Fibroblast of skin of left quadriceps (primary cell): ENCODE measurements at regions not wholly inside any gene's neighbourhood (a gene's known extent, or its start where the extent isn't known, plus 50 kb on each side); places are given as distances from the start of the nearest gene placed in this dataset.
"Not testable (repeated sequence)": the region's sequence is repeated elsewhere in the genome, so short reads cannot be mapped to it uniquely, and the experiment has no call there.

Experiments used
- DNase-seq, 2 experiments: peaks; one replicate each; pipeline ENCODE4 v3.0.0-alpha.2; 2013; ENCODE audit warnings: low read depth in 2 of 2

- no peak for DNase-seq
Measured at GRCh38 chr12:69130064-69130463, 109.3 kb upstream of the CPSF6 start.

DNA sequence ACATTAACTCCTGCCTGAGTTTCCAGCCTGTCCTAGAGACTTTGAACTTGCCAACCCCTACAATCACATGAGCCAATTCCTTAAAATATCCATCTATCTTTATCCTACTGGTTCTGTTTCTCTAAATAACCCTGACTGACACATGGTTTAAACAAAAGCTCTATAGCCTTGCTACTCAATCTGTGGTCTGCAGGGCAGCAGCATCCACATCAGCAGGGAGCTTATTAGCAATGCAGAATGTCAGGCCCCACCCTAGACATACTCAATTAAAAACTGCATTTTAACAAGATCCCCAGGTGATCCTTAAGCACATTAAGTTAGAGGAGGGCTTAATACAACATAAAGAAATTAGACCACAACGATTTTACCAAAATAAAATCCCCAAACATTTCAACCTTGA is 108.3 kb upstream of the CPSF6 start:
- DNase-seq = no peak

DNA sequence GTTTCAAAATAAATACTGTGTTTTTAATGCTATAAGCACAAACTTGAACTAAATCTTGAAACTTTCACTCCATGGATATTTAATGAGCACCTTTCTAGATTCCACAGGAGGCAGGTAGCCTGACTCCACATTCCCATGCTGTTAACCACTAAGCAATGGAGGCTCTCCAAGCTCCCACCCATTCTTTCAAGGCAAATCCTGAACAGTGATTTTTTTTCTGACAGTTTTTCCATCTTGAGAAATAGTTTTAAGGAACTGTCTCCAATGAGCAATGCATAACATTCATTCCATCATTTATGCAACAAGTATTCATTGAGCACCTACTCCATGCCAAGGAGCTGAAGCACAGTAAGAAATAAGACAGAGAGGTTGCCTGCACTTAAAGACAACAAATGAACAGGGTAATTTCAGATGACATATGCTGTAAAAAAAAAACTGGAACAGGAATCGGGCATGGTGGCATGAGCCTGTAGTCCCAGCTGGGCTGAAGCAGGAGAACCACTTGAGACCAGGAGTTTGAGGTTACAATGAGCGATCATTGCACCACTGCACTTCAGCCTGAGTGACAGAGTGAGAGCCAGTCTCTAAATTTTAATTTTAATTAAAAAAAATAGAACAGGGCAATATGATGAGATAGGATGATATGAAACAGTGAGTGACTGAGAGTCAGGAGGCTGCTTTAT is 102.3 kb upstream of the CPSF6 start:
- DNase-seq = no peak

GRCh38 chr12:69141074-69141473 is 98.3 kb upstream of the CPSF6 start:
- DNase-seq = no peak

DNA sequence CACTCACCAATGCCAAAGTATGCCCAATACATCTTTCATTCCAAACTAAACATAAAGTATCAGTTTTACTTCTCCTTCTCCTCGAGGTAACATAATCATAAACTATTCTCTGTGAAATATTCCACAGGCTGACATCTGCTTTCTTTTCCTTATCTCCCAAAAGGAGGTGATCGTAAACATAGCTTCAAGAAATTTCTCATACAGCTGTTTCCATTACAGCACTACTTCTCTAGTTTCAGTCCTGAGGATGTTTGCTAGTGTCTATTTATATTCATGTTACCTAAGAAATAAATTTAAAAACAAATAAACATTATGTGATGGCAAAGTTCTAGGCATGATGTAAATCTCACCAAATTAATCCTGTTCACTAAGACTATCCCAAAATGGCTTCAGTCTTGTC is 90.1 kb upstream of the CPSF6 start:
- DNase-seq = no peak

DNA sequence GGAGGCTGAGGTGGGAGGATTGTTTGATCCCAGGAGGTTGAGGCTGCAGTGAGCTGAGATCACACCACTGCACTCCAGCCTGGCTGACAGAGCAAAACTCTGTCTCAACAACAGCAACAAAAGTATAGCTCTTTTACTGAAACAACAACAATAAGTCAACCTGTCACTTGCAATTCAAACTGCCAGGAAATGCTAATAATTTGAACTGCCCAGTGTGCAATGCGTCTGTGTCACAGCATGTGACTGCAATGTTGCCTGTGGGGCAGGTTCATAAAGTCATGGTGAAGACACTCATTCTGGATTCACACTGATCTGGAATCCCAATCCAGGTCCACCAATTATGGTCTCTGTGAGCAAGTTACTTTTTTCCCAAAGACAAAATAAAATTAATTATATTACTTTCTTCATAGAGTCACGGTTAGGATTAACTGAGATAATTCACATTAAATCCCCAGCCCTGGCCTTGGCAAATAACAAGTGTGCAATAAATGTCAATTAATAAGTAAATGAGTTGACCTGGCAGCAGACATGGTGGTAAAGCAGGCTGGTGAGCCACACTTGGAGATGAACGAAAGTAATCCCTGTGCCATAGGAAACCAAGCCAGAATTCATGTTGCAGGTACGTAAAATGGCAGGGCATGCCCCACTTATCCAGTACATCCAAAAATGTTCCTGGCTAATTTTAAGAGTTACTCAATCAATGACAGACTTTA is 89.1 kb upstream of the CPSF6 start:
- DNase-seq = no peak

GRCh38 chr12:69150796-69151127 is 88.6 kb upstream of the CPSF6 start:
- DNase-seq = no peak

DNA sequence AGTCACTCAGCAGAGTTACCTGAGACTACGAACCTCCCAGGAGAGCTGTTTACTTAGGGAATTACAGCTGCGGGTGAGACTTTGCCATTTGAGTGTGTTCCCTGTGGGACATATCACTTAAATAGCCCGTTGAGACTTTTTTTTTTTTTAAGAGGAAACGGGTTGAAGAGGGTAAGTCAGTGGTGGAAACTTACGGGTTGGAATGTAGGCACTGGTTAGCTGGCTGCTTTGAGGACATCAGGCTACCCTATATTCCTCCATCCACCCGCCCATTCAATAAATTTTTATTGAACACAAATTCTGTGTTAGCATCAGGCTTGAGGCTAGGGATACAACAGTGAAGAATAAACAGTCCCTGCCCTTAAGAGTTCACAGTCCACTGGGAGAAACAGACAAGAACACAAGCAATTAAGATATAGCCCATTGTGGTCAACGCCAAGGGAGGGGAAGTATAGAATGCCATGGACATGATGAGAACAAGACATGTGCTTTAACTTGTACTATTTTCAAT is 88.1 kb upstream of the CPSF6 start:
- no peak for DNase-seq

DNA sequence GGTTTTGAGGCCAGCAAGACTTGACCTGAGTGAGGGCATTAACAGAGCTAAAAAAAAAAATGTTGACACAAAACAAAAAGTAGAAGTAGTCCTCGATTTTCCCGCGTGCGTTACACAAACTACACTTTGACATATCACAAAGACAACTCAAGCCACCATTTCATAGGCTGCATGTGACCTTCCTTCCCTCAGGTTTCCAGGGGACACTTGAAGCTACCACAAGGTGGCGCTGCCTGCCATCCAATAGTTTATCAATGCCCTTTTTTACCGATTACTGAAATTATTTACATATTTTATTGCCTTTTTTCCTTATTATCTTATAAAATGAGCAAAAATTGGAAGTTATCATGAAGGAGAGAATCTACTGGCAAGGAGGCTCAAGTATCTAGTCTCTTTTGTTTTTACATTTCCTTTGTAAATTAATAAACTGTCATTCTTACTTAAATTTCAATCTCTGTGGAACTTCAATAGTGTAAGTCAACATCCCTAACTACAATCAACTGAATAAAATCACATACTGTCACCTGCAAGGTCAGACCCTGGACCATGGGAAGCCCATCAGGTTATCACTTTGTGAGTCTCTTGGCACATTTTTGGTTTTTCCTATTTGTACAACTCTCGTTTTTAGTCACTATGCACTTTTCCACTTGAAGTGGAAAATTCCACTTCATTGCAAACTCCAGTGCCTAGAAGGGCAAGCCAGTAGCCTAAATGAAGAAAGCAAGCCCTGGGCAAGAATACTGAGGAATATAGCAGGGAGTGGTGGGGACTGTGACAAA is 84.6 kb upstream of the CPSF6 start:
- DNase-seq = peak; percentile 11 to 14

GRCh38 chr12:69157023-69157655 is 82.2 kb upstream of the CPSF6 start:
- DNase-seq = peak; percentile 53 to 54

DNA sequence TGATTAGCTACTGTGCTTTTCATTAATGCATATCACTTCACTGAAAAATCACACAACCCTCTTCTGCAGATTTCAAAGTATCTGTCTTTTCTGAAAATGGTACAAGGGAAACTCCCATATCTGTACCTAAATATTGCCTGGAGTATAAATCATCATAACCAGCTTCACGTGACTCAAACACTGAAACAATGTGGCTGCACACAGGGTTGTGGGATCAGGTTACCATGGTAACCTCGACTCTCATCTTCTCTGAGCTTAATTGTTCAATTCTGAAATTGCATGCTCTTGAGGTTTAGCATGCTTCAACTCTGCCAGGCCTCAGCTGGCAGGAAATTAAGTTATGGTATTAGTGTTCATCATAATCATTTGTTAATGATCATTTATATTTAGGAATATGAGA is 77.5 kb upstream of the CPSF6 start:
- no peak for DNase-seq

DNA sequence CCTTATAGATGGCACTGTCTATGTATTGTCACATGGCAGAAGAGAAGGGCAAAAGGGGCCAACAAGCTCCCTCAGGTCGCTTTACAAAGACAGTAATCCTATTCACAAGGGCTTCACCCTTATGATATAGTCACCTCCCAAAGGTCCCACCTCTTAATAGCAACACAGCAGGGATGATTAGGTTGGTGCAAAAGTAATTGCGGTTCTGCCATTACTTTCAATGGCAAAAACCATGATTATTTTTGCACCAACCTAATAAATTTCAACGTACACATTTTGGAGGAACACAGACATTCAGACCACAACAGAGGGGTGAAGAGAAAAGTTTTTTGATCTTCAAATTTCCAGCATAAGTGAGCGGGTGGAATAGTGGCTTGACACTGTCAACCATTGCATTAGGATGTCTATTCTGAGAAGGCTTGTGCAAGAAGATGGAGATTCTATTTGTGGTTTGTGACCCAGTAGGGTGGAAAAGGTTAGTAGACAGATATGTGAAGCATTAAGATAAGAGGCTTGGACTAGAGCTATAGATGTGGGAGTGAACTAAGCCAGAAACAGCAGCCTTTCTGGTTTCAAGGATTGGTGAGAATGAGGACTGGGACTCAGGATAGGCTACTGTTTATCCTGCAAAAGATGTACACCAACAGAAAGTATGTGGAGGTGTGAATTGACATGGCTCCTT is 75.5 kb upstream of the CPSF6 start:
- DNase-seq = no peak

DNA sequence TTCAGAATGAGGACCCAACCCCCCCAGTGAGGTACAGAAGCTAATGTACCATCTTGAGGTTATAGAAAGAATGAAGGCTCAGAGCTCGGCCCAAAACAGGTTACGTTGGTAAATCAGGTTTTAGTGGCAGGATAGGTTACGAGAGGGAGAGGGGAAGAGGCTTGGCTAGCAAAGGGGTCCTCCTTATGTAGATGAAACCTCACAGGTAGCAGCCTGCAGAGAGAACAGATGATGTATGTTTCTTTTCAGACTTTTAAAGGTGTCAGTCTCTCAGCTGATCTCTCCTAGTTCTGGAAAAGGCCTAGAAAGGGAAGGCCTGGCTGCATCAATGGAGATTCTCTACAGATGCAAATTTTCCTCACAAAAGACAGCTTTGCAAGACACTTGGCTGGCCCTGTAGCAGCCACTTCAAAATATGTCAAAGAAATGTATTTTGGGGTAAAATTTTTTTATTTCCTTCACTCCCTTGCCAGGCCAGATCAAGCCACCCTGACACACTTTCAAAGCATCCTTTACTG is 71.7 kb upstream of the CPSF6 start:
- DNase-seq = no peak

DNA sequence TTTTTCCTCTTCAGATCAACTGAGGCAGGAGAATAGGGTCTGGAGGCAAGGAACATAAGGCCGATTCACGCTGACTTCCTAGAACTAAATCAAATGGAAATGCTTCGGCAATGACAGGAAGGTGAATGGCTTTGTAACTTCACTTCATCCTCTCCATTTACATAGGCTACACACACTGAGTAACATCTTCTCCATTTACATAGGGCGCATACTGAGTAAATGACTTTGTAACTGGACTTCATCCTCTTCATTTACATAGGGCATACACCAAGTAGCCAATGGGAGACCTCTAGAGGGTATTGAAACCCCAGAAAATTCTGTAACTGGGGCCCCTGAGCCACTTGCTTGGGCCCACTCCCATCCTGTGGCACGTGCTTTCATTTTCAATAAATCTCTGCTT is 71.0 kb upstream of the CPSF6 start:
- DNase-seq = no peak

GRCh38 chr12:69168828-69169227 is 70.5 kb upstream of the CPSF6 start:
- DNase-seq = no peak

DNA sequence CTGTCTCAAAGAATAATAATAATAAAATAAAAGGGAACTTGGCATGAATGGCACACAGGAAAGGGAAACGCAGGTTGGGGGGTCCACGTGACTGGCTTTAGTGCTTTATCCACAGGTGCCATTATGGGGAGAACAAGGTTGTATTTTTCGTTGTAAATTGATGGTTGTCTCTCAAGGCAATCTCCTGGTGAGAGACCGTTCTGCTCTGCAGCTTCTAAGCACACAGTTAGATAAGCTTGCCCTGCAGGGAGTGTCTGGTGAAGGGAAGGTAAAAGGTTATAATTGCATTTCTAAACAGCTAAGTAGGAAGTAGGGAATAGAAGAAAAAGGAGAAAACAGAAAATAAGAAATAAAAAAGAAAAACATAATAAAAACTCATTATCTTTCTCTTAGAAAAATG is 69.1 kb upstream of the CPSF6 start:
- DNase-seq = no peak

- no peak for DNase-seq
Measured at GRCh38 chr12:69171881-69172280, 67.5 kb upstream of the CPSF6 start.

DNA sequence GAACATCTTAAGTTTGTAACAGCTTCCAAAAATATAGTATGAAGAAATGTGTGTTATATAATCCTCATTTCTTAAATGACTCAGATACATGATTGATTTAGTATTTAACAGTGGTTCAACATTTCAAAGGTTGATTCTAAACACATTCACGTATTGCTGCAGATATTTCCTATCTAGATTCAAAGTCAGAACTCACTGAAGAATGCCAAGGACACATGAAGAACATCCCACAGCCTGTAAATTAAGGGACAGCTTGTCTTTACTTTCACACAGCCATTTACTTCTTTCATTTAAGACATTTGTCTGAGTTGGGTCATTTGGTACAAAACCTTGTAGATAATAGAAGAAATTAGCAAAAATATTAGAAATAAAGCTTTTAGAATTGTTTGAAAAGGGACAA is 66.9 kb upstream of the CPSF6 start:
- DNase-seq = no peak

- DNase-seq = no peak
Measured at GRCh38 chr12:69173368-69173767, 66.0 kb upstream of the CPSF6 start.

- no peak for DNase-seq
Measured at GRCh38 chr12:69179786-69180185, 59.6 kb upstream of the CPSF6 start.

DNA sequence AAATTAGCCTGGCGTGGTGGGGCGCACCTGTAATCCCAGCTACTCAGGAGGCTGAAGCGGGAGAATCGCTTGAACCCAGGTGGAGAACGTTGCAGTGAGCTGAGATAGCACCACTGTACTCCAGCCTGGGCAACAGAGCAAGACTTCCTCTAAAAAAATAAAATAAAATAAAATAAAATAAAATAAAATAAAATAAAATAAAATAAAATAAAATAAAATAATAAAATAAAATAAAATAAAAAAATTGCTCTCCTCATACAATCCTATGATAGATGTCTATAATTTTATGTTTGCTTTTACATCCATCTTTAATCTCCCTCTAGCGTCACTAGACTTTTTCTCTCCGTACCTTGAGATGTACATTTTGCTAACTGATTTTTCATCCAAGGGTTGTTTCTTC is 51.8 kb upstream of the CPSF6 start:
- DNase-seq = not testable (repeated sequence)
